GM10847 (cell line): ENCODE measurements at regions not wholly inside any gene's neighbourhood (a gene's known extent, or its start where the extent isn't known, plus 50 kb on each side); places are given as distances from the start of the nearest gene placed in this dataset.

ENCODE experiments used
- POLR2A ChIP-seq: IDR thresholded peaks from 2 replicates; pipeline ENCODE4 v1.6.1; 2011; ENCODE audit not compliant: insufficient read length; ENCODE audit errors: extremely low read depth

DNA sequence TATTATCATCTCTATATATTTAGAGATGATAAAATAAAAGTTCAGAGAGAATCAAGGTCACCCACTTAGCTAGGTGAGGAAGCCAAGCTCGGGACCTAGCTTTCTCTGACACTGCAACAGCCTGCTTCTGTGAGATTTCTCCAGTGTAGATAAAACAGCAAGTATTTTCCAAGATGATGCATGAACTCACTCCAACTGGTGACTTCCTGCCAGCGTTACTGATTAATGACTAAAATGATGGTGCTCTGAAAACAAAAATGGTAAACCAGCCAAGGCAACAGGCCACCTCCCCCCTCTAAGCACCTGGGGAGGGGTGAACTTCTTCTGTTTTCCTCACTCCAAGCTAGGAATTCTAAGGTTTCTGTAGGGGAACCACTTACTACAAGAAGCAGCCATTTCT lies 510.2 kb upstream of the ID2 start:
- no peak for TF ChIP-seq POLR2A

DNA sequence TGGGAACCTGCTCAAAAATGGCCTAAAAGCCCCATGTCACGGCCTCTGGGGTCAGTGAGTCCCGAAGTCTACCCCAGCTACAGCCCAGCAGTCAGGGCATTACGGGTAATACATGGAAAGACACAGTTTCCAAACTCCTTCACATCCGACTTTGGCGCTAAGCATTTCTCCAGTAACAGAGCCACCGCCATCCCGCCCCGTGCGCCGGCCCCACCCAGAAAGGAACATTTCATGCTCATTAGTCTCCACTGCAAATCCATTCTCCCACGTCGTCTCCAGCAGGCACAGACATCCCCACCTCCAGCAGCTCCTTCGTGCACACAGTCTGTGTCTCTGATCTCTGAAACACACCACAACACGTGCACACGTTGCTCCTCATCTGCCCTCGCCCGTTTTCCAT lies 509.2 kb upstream of the ID2 start:
- no peak for TF ChIP-seq POLR2A

DNA sequence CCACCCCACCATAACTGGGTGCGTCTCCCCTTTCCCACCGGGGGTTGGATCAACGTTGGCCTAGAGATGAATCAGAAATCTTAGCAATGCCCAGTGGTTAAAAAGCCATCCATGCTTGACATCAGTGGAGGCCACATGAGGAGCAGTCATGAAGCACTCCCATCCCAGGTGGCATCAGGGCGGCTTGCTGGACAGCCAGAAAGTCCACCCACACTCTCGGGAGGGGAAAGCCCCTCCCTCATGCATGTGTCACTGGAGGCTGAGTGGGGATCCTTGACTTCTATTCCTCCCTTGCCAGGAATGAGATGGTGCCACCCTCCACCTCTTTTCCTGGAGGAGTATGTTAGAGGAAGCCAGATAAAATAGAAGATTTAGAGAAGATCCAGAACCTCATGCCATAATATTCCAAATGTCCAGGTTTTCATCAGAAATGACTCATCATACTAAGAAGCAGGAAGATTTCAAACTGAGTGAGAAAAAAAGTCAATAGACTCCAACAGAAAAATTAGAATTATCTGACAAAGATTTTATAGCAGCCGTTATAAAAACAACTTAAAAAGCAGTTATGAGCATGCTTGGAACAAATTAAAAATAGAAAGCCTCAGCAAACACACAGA lies 507.1 kb upstream of the ID2 start:
- no peak for TF ChIP-seq POLR2A

DNA sequence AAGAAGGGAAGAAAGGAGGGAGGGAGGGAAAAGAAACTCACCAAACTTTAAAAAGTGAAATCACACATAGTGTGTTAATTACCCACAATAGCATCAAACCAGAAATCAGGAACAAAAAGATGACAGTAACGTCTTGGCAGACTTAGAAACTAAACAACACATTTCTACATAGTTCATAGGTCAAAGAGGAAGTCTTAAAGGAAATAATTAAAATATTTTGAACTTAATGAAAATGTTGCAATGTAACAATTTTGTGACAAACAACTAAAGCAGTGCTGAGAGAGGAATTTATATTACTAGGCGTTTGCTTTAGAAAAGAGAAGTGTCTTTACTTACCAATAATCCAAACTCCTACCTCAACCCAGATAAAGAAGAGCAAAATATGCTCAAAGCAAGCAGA lies 505.0 kb upstream of the ID2 start:
- TF ChIP-seq POLR2A = no peak

DNA sequence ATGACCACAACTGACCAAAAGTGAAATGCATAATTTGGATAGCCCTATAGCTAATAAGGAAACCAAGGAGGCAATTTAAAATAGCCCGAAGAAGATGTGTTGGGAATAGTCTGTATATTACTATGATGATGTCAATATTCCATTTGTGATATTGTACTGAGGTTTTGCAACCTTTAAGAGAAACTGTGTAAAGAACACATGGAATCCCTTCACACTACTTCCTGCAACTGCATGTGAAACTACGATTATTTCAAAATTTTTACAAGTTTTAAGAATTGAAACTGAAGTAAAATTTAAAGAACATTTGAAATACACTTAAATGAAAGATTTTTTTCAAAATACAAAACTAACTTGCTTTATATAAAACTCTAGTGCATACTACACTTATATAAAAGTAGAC lies 504.3 kb upstream of the ID2 start:
- no peak for TF ChIP-seq POLR2A

DNA sequence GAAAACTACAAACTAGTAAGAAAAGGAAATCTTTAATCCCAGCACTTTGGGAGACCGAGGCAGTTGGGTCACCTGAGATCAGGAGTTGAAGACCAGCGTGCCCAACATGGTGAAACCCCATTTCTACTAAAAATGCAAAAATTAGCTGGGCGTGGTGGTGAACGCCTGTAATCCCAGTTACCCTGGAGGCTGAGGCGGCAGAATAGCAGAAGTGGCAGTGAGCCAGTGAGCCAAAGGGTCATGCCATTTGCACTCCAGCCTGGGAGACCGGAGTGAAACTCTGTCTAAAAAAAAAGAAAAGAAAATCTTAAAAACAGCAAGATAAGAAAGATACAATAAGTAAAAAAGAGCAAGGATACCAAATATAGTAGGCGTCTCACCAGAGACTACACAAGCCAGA lies 502.9 kb upstream of the ID2 start:
- no peak for TF ChIP-seq POLR2A

DNA sequence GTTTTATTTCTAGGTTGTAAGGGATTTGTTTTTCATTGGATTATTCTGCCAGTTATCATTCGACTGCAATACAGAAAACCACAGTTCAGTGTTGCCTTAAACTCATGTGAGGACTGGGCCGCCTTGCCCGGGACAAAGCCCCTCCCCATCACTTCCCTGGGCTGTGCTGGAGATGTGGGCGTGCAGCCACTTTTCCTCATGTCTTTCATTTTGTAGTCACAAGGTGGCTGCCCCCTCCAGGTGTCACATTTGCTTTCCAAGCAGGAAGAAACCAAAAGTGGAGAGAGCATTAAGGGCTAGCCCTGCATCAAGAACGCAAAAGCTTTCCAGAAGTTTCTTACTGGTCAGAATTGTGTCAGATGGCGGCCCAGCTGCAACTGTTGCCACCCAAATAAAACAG lies 492.5 kb upstream of the ID2 start:
- no peak for TF ChIP-seq POLR2A

DNA sequence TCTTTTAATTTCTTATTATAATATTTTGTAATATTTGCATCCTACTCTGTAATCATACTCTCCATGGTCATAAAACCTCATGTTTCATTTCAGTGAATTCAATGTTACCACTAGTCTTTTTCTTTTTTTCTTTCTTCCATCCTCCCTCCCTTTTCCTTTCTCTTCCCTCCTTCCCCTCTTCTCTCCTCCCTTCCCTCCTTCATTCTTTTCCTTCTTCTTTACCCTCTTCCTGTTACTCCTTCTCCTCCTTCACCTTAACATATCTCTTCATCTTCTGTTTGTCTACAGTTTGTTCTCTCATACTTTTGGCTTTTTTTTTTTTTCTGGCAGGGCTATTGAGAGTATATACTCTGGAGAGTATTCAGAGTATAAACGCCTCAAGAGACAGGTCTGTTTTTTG lies 491.6 kb upstream of the ID2 start:
- TF ChIP-seq POLR2A = no peak

DNA sequence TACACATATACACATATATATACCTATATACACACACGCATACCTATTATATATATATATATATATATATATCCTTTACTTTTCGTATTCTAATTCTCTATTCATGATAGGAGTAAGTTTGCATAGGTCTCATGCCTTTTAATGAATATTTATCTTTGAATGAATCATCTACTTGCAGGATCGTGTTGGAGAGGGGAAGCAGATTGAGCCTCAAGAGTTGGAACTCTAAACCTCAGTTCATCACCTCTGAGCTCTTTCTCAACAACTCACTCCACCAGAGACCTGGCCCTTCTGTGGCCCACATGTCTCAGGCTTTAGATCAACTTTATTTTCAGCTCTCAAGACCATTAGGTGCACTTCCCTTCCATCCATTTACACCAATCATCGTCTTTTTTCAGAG lies 490.4 kb upstream of the ID2 start:
- TF ChIP-seq POLR2A = no peak

DNA sequence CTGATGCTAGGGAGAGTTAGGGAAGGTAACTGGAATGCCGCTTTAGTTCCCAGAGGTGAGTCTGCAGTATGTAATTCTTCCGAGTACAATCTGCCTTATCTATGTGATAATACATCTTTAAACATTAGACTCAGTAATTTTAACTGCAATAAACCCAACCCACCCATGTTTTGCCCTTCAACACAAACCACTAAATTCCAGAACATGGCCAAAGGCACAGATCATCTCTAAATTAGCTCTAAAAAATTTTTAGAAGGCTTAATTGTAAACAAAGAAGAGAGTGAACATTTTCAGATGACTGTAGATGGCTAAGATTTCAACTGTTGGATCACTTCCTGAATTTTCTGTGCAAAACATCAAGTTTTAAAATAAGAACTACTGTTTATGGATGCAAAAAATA lies 488.7 kb upstream of the ID2 start:
- TF ChIP-seq POLR2A = no peak

DNA sequence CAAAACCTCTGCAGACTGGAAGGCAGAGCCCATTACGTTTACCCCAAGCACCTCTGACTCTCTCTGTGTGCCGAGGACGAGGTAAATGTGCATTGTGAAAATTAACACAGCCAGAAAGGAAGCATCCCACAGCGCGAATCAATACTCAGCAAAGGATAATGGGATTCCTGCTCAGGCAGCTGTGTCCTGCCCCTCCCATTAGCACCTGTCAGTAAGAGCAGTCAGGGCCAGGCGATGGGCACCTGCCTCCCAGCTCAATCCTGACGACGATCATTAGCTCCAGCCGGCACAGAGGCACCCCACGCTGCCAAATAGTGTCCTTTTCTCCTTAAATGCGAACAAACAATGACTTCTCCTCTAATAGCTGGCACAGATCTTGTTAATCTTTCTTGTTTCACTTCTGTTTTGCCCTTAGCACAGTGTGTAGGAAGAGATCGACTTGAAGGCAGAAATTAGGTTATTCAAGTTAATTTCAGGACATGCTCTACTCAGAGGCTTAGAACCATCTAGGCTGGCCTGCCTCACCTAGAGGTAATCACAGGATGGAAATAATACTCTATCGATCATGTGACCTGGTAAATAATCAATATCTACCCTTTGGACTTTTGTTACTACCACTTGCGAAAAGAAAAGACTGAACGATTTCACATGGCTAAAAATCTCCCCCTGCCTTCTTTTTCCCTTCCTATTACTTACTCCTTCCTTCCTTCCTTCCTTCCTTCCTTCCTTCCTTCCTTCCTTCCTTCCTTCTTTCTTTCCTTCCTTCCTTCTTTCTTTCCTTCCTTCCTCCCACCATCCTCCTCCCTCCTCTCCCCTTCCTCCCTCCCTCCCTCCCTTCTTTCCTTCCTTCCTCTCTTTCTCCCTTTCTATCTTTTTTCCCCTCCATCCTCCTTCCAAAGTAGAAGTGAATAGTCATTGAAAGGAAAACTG lies 487.9 kb upstream of the ID2 start:
- no peak for TF ChIP-seq POLR2A

DNA sequence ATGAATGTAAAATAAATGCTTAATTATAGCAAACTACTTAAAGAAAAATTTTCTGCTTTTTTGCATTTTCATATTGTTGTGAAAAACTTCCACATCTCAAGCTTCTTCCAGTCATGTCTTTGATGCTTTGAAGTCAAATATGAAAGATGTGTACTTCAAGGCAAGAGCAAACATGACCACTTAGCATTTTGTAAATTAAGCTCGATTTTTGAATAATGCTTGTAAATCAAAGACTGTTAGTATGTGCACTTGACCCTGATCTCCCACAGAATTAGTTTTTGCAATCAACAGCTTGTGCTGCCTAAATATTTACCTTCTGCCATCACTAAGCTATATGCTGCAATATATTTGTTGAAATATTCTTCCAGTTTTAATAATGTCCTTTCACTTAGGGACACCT lies 486.1 kb upstream of the ID2 start:
- TF ChIP-seq POLR2A = no peak

DNA sequence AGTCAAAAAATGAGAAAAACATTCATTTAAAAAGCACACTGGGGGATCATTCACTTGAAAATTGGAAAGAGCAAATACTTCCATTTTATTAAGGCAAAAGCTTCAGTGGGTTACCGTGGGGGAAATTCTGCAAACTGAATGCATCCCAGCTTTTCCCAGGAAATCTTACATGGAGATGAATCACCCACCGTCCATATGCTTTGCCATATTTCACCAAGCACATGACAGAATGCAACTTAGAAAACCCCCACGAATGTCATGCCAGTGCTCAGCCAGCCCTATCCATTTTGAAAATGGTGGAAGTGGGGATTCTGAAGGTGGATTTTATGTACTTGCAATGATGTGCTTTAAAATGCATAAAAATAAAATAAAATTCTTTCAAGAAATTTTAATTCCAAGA lies 485.5 kb upstream of the ID2 start:
- no peak for TF ChIP-seq POLR2A

DNA sequence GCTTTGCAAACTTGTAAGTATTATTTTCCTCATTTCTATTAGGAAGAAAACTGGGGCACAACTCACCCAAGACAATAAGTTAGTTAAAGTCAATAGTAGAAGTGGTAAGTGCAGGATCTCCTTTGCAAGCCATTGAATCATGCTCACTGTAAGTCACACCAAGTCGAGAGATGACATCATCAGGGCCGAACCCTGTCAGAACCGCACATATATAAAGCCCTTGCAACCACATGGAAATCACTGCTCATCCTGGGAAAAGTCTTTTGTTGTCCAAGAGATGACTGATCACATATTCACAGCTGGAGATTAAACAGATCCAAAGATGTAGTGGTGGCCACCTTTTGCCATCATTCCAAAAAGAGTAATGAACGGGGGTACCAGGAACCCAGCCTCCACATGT lies 484.8 kb upstream of the ID2 start:
- no peak for TF ChIP-seq POLR2A

DNA sequence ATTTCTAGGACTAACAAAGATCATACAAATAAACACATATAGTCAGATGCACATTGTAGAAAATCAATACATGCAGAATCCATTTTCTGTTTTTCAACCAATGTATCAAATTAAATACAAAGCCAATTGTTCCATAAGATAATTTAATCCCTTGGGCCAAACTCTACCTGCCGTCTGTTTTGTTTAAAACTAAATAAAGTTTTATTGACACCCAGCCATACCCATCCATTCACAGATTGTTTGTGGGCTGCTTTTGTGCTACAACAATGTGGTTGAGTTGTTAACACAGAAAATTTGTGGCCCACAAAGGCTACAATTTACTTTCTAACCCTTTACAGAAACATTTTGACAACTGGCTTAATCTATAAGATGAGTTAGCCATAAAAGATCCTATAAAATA lies 484.0 kb upstream of the ID2 start:
- no peak for TF ChIP-seq POLR2A

DNA sequence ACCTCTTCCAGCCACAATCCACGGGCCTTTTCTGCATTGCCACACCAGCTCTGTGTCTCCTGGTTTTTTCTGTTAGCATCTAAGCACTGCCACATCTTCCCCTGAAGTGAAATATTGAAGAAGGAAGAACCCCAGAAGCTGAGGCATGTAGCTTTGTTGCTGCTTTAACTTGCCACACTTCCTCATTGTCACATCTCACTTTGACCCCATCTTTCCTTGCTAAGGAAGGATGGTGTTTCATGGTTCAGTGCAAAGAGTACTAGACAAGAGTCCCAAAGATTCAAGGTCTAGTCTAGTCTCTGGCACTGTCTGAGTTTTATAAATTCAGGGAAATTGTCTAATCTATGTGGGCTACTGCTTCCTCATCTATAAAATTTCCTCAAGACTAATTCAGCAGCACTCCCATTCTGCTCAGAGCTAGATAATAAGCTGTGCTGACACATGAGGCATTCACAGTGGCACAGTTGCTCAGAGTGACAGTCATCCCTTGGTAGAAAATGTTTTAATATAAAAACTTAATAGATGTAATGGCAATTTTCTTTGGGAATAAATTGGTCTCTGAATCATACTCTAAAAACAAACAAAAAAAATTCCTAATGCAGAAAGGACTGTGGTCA lies 483.0 kb upstream of the ID2 start:
- no peak for TF ChIP-seq POLR2A
